HUES48 (cell line): ENCODE measurements at regions not wholly inside any gene's neighbourhood (a gene's known extent, or its start where the extent isn't known, plus 50 kb on each side); places are given as distances from the start of the nearest gene placed in this dataset.
"Not testable (repeated sequence)": the region's sequence is repeated elsewhere in the genome, so short reads cannot be mapped to it uniquely, and the experiment has no call there.

ENCODE experiments used
- H3K27ac ChIP-seq: one replicate; pipeline ENCODE4 v1.7.0; 2013; ENCODE audit warnings: low read depth, low read length, inconsistent platforms
- H3K27me3 ChIP-seq: 2 replicates; pipeline ENCODE4 v1.6.1; 2013; ENCODE audit warnings: mild to moderate bottlenecking, low read length; ENCODE audit not compliant: control insufficient read depth, insufficient read depth
- H3K36me3 ChIP-seq: 2 replicates; pipeline ENCODE4 v1.6.1; 2013; ENCODE audit warnings: low read length; ENCODE audit not compliant: control insufficient read depth, insufficient read depth
- H3K4me1 ChIP-seq: 2 replicates; pipeline ENCODE4 v1.6.1; 2013; ENCODE audit warnings: mild to moderate bottlenecking, low read length; ENCODE audit not compliant: control insufficient read depth, insufficient read depth
- H3K4me3 ChIP-seq: 2 replicates; pipeline ENCODE4 v1.5.1; 2013; ENCODE audit warnings: mild to moderate bottlenecking, low read depth, low read length
- H3K9ac ChIP-seq: 2 replicates; pipeline ENCODE4 v1.6.1; 2013; ENCODE audit warnings: mild to moderate bottlenecking, low read depth, low read length, moderate library complexity
- H3K9me3 ChIP-seq: 2 replicates; pipeline ENCODE4 v1.6.1; 2013; ENCODE audit warnings: low read length; ENCODE audit not compliant: control insufficient read depth, insufficient read depth

DNA sequence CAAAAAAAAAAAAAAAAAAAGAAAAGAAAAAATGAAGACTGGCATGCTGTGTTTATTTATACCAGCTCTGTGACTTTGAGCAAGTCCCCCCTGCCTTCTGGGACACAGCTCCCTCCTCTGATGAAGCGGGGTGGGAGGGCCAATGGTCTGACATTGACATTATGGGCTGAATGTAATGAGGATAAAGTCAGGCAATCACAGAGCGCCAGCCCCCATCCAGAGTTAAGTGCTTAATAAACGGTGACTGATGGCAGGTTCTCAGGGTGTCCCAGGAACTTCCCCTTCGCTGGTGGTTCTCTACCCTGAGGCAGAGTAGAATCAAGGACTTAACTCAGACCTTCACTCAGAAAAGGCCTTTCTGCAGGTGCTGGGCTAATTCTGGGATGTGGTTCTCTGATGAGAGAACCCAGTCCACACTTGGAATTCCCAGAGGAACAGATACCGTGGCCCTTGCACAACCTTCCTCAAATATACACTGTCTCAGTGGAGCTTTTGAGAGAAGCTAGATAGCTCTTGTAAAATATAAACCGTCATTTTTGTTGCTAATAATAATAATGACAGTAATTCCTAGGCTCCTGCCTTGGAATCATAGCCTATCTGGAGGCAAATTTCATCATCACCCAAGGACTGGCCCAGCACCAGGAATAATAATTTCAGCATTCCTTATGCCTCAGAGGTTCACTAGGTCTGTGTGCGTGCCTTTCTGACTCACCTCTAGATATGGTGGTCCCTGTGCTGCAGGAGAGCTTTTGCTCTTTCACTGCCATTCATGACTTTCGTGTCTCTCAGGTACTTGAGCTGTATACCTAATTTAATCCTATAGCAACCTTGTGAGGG lies 115.8 kb downstream of the RPLP1 start:
- no peaks in the 10 kb centered on the region for H3K4me1 ChIP-seq
- H3K27ac ChIP-seq = no peak overlapping the region
- no peaks in the 10 kb centered on the region for H3K9me3 ChIP-seq
- H3K36me3 ChIP-seq = no peaks in the 10 kb centered on the region
- no peaks in the 10 kb centered on the region for H3K27me3 ChIP-seq
- no peak overlapping the region for H3K4me3 ChIP-seq
- H3K9ac ChIP-seq = no peak overlapping the region

DNA sequence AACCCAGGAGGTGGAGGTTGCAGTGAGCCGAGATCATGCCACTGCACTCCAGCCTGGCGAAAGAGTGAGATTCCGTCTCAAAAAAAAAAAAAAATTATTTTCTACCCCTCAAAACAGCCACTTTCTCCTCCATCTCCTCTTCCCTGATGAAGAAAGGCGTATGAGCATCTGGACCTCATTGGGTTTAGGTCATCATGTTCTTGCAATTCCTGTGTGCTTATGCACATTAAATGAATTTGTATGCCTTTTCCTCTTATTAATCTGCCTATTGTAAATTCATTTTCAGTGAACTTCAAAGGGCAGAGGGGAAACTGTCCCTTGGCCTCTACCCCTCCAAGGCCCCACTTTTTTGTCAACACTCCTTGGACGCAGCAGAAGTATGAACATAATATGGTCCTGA lies 117.8 kb downstream of the RPLP1 start:
- Histone ChIP-seq H3K9ac (no peak overlapping the region), H3K27ac (no peak overlapping the region), H3K9me3 (no peaks in the 10 kb centered on the region), H3K27me3 (no peaks in the 10 kb centered on the region), H3K36me3 (no peaks in the 10 kb centered on the region), H3K4me3 (no peak overlapping the region), H3K4me1 (peaks cover 7% of the 10 kb centered on the region)

DNA sequence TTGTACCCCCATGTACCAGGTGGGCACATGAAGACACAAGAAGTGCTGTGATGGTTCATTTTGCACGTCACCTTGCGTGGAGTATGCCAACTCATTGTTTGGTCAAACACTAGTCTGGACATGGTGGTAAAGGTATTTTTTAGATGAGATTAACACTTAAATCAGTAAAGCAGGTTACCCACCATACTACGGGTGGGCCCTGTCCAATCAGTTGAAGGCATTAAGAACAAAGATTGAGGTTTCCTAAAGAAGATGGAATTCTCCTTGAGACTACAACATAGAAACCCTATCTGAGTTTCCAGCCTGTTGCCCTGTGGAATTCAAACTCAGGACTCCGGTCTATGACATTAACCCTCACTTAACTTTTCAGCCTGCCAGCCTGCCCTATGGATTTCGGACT lies 118.4 kb downstream of the RPLP1 start:
- no peaks in the 10 kb centered on the region for H3K36me3 ChIP-seq
- no peak overlapping the region for H3K27ac ChIP-seq
- no peak overlapping the region for H3K4me3 ChIP-seq
- H3K9ac ChIP-seq = no peak overlapping the region
- H3K27me3 ChIP-seq = no peaks in the 10 kb centered on the region
- peaks cover 7% of the 10 kb centered on the region for H3K4me1 ChIP-seq
- no peaks in the 10 kb centered on the region for H3K9me3 ChIP-seq

DNA sequence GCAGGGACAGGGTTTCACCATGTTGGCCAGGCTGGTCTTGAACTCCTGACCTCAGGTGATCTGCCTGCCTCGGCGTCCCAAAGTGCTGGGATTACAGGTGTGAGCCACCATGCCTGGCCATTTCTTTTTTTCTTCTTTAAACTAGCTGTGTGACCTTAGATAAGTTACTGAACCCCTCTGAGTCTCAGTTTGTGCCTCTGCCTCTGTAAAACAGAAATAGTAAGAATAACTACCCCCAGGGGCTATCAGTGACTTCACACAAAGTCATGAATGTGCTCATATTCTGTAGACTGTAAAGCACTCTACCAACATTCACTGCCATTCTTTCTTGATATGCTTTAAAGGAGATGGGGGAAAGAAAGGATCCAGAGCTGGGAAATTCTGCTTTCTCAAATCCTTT lies 120.7 kb downstream of the RPLP1 start:
- not testable (repeated sequence) for H3K27me3 ChIP-seq, H3K36me3 ChIP-seq, H3K27ac ChIP-seq, H3K9me3 ChIP-seq, H3K4me3 ChIP-seq, H3K4me1 ChIP-seq, H3K9ac ChIP-seq

DNA sequence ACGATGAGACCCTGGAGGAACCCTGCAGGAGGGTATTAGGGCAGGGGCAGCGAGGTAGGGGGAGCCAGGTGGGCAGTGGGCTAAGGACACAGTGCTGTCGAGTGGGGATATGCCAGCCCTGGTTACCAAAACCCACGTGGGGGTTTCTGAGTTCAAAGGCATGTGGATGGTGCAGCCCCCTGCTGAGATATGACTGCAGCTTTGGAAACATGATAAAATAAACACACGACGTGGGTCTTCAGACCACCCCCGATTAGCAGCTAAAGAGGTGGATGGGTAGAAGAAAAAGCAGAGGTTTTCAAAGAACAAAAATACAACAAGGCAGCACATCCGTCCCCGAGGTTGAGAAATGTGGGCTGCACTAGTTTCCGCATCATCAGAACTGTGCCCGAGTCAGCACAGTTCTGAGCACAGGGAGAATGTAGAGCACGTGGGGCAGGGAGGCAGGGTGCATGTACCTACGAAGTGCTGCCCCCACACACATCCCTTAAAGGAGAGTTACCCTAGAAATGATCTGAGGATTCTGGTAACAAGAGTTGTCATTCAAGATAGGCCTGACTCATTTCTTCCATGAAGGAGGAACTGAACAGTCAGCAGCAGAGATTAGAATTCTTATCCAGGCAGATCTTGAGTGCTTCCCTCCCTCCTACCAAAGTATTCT lies 121.3 kb downstream of the RPLP1 start:
- Histone ChIP-seq H3K27ac (no peak overlapping the region), H3K4me1 (peaks cover 7% of the 10 kb centered on the region), H3K9ac (no peak overlapping the region), H3K36me3 (no peaks in the 10 kb centered on the region), H3K27me3 (no peaks in the 10 kb centered on the region), H3K9me3 (no peaks in the 10 kb centered on the region), H3K4me3 (no peak overlapping the region)

DNA sequence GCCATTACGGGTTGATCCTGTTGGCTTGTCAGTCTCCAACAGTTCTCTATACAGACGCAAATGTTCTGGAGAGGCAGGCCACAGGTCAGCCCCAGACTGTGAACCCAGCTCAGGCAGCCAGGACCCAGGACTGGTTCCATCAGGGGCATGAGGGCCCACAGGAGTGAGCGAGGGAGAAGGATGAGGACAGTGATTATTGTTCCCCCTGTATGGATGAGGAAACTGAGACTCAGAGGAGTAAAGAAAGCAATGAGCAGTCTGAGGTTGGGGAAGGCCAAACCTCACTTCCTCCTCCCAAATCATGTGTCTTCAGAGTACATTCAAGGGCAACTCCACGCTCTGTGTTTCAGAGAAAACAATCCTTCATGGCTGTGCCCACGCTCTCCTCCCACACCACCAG lies 121.9 kb downstream of the RPLP1 start:
- no peak overlapping the region for H3K27ac ChIP-seq
- peaks cover 7% of the 10 kb centered on the region for H3K4me1 ChIP-seq

DNA sequence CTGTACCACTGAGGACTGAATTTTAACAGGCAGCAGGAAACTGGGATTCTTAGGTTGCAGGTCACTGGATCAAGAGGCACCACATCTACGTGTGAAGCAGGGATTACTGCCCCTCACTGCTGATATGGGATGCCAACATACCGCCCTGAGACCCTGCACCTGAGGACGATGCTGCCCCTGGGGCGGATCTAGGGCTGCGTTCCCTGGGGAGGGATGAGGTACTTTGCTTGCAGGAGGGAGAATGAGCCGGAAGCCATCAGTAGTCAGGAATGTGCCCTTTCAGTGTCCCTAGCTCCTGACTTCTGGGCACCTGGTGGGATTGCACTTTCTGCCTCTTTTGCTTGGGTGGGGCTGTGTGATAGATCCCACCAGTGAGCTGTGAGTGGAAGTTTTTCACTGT lies 122.8 kb downstream of the RPLP1 start:
- peaks cover 7% of the 10 kb centered on the region for H3K4me1 ChIP-seq
- H3K27ac ChIP-seq = no peak overlapping the region
- H3K27me3 ChIP-seq = no peaks in the 10 kb centered on the region

More for the DNA sequence above, 121.9 kb downstream of the RPLP1 start:
- Histone ChIP-seq H3K36me3 (no peaks in the 10 kb centered on the region), H3K9ac (no peak overlapping the region), H3K27me3 (no peaks in the 10 kb centered on the region), H3K9me3 (no peaks in the 10 kb centered on the region), H3K4me3 (no peak overlapping the region)

DNA sequence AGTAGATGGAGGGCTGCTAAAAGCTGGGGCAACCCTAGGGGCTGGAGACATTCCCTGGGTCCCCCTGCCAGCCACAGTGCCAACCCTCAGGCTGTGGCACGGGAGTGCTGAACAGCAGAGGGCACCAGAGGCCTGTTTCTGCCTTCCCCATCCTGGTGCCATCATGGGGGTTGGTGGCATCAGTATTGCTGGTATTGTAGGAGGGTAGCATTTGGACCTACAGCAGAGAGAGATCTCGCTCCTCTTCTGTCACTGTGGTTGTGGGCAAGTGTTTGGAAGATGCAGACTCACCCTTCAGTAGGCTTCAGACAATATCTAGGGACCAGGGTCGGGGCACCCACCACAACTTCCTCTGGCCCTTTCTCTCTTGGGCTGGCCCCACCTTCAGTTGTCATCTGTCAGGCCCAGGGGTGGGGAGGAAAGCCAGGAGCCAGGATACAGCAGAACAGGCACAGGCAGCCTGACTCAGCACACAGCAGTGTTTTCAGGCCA lies 123.5 kb downstream of the RPLP1 start:
- Histone ChIP-seq H3K36me3 (no peaks in the 10 kb centered on the region), H3K4me3 (no peak overlapping the region), H3K4me1 (peaks cover 7% of the 10 kb centered on the region), H3K9me3 (no peaks in the 10 kb centered on the region), H3K27ac (no peak overlapping the region), H3K27me3 (no peaks in the 10 kb centered on the region), H3K9ac (no peak overlapping the region)

More for the DNA sequence above, 122.8 kb downstream of the RPLP1 start:
- no peaks in the 10 kb centered on the region for H3K36me3 ChIP-seq
- no peak overlapping the region for H3K9ac ChIP-seq
- H3K4me3 ChIP-seq = no peak overlapping the region
- no peaks in the 10 kb centered on the region for H3K9me3 ChIP-seq

DNA sequence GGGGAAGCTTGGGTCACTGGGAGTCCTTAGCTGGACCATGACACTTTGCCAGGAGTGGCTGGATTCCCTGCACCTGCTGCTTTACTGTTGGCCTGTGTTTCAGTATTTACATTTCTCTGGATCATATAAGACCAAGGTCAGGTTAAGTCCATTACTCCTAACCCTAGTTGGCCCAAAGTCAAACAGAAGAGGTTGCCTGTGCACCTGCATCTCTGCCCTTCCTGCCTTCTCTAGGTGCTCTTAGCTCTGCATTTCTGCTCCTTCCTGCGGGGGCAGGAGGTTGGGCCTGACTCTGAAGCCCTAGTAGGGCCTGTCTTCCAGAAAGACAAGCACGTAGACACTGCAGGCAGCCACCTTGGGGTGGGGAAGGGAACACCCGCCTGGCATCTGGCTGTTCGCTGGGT lies 124.3 kb downstream of the RPLP1 start:
- Histone ChIP-seq H3K4me3 (no peak overlapping the region), H3K36me3 (no peaks in the 10 kb centered on the region), H3K4me1 (peaks cover 7% of the 10 kb centered on the region), H3K27ac (no peak overlapping the region), H3K9ac (no peak overlapping the region), H3K27me3 (no peaks in the 10 kb centered on the region), H3K9me3 (no peaks in the 10 kb centered on the region)

DNA sequence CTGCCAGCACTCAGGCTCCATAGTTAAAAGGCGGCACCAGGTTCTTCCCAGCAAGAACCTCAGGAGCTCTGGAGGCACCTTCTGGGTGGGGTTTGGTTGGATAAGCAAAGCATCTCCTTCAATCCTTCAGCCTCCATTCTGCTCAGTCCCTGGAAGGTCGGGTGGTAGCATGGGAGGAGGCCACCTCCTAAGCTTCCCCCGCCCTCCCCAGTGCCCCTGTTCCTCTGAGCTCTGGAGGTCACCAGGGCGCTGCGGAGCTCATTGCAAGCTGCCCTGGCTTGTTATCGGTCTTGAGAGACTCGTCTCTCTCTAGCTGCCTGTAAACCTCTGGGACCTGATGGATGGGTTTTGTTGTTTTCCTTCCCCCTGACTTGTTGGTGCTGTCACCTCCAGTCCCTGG lies 124.8 kb downstream of the RPLP1 start:
- Histone ChIP-seq H3K4me1 (peaks cover 7% of the 10 kb centered on the region), H3K27me3 (no peaks in the 10 kb centered on the region), H3K4me3 (no peak overlapping the region), H3K9me3 (no peaks in the 10 kb centered on the region), H3K9ac (no peak overlapping the region), H3K27ac (no peak overlapping the region), H3K36me3 (no peaks in the 10 kb centered on the region)

DNA sequence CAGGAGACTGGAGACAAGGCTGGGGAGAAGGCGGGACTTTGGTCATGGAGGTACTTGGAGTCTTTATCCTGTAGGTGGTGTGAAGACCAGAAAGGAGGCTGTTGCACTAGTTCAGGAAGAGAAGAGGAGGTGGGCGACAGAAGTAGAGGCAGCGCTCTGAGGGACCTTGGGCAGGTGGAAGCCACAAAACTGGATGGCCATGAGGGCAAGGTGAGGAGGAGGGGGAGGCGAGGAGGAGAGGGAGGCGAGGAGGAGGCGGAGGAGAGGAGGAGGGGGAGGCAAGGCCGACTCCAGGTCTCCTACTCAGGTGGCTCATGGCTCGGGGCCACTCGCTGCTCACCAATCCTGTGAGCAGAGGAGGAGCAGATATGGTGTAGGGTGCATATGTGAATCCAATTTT lies 125.6 kb downstream of the RPLP1 start:
- no peak overlapping the region for H3K27ac ChIP-seq
- no peaks in the 10 kb centered on the region for H3K36me3 ChIP-seq
- peaks cover 7% of the 10 kb centered on the region for H3K4me1 ChIP-seq
- no peak overlapping the region for H3K9ac ChIP-seq
- H3K9me3 ChIP-seq = no peaks in the 10 kb centered on the region
- no peaks in the 10 kb centered on the region for H3K27me3 ChIP-seq
- no peak overlapping the region for H3K4me3 ChIP-seq
